GM12865 (cell line): ENCODE measurements at regions not wholly inside any gene's neighbourhood (a gene's known extent, or its start where the extent isn't known, plus 50 kb on each side); places are given as distances from the start of the nearest gene placed in this dataset.

ENCODE experiments used
- DNase-seq: peaks from one replicate; pipeline ENCODE4 v3.0.0; 2010; ENCODE audit warnings: low read depth
- H3K4me3 ChIP-seq: 2 replicates; pipeline ENCODE4 v1.5.1; 2011; ENCODE audit warnings: mild to moderate bottlenecking, low read depth, low read length, control low read depth
- CTCF ChIP-seq: IDR thresholded peaks from 2 replicates; pipeline ENCODE4 v1.5.1; 2011; ENCODE audit warnings: low read length, control low read depth, low read depth, inconsistent platforms; ENCODE audit not compliant: insufficient read depth; ENCODE audit errors: missing control alignments

DNA sequence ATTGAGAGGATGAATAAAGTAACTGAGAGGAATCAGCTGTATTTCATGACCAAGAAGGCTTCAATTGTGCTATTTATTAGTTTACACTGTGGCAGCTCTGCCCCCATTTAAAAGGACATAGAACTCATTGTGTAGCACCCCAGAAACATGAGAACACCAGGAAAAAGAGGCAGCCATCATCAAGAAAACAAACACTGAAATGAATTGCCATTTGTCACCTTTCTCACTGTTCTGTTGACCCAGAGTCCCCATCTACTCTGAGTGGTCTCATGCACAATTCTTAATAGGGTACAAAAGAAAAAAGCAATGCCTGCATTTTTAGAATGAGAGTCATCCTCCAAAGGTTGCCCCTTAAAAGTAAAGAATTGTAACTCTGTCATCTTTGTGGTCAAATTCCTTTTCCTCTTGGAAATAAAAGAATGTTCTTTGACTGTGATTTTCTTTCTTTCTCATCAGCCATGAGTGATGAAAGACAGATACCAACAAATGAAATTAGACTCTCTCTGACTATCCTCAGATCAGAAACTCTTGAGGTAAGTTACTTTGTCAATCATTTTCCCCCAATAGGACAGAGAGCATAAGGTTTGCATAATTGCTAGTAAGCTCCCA is 1941.9 kb upstream of the PIK3C3 start:
- H3K4me3 ChIP-seq, result no peak overlapping the region
- TF ChIP-seq CTCF, result no peak
- no peak for DNase-seq

DNA sequence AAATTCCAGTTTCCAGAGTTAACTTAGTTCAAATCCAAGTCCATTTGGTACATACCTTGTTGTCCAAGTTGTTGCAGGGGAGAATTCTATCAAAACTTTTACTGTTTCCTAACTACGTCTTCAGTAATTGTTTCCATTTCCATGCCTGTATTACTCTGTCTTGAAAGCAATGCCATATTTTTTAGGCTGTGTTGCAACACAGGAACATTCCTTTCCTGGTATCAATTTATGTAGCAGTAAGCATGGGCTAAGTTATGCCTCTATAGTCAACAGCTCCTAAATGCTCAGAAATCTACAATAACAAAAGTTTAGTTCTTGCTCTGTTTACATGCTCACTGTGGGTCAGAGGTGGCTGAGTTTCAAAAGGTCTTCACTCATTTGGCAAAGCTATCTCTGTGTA is 1943.8 kb upstream of the PIK3C3 start:
- no peak for TF ChIP-seq CTCF
- DNase-seq, result no peak
- no peak overlapping the region for H3K4me3 ChIP-seq

DNA sequence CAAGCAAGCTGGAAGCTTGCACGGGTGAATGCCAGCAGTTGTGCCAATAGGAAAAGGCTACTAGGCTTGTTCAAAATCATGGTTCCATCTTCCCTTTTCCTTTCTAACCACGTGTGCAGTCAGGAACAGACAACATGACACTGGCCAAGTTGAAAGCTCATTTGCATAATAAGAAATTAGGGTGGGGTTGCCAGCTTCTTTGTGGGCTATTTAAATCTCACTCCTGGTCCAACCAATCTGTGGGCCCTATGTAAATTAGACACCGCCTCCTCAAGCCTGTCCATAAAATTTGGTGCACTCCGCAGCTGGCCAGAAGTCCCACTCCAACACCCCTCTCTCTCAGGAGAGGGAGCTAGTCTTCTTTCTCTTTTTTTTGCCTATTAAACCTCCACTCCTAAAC is 1948.4 kb upstream of the PIK3C3 start:
- DNase-seq, result no peak
- no peak overlapping the region for H3K4me3 ChIP-seq
- TF ChIP-seq CTCF, result no peak

GRCh38 chr18:40004246-40004645 is 1950.8 kb upstream of the PIK3C3 start:
- TF ChIP-seq CTCF, result no peak
- DNase-seq, result no peak
- no peak overlapping the region for H3K4me3 ChIP-seq

DNA sequence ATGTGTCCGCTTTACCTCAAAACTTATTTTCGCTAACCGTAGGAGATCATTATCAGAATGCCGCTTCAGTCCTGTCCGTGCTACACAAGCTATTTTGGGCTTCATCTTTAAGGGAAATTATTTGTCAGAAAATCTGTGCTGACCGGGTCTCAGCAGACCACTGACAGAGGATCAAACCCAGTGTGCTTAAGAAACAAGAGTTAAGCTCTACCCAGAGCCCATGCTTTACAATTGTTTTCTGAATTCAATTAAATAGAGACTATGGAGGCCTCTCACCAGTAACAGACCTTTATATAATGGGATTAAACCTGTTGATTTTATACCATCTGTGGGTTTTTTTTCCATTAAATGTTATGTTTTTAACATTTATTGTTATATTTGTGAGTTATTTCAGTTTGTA is 1956.7 kb upstream of the PIK3C3 start:
- no peak for TF ChIP-seq CTCF
- no peak for DNase-seq
- no peak overlapping the region for H3K4me3 ChIP-seq

DNA sequence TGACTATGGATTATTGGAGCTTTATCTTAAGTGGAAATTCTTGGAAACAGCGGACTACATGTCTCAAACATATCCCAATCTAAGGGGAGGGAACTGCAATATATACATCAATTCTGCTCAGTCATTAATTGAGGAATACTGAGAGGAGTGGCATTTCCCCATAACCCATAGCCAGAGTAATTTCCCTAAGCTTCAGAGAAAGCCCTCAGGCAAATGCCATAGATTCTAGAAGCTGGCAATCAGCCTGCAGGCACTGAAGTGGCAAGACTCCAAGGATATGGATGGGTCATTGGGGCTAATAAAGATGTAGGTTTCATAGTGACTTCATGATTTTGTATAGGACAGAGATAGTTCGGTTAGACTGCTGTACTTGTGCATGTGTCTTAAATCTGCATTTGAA is 1960.5 kb upstream of the PIK3C3 start:
- DNase-seq, result no peak
- no peak for TF ChIP-seq CTCF
- no peak overlapping the region for H3K4me3 ChIP-seq

DNA sequence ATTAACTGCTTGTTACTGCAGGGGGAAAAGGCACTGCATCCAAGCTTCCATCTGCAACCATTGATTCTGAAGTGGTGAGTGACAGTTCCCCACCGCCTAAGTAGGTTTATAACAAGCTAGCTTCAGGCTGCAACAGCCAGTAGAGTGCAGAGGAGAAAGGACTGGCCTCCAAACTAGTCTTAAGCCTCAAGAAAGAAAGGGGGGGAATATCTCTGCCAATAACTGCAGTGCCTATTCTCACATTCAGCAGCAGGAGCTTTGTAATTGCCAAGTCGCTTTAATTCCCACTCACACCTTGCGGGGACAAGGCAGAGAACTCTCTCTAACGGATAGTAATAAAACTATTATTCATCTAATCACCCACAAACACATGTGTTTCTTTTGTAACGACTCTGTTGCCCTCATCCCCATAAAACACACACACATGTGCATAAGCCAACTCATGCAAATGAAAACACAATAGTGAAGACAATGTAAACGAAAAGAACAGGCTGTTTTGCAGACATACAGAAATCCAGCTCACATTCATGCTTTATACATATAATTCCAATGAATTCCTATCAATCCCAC is 1963.3 kb upstream of the PIK3C3 start:
- TF ChIP-seq CTCF, result no peak
- no peak overlapping the region for H3K4me3 ChIP-seq
- DNase-seq, result no peak
